Neutrophil (primary cell): ENCODE measurements at regions not wholly inside any gene's neighbourhood (a gene's known extent, or its start where the extent isn't known, plus 50 kb on each side); places are given as distances from the start of the nearest gene placed in this dataset.

ENCODE experiments used
- H3K27ac ChIP-seq: fragments of 200-600 bp; sonication (generic); 2 replicates; pipeline ENCODE4 v1.5.1; 2016; ENCODE audit warnings: mild to moderate bottlenecking, moderate library complexity
- H3K27me3 ChIP-seq: fragments of 200-600 bp; sonication (generic); 2 replicates; pipeline ENCODE4 v1.6.0; 2016; ENCODE audit warnings: mild to moderate bottlenecking
- H3K36me3 ChIP-seq: fragments of 200-600 bp; sonication (generic); 2 replicates; pipeline ENCODE4 v1.5.1; 2017
- H3K4me1 ChIP-seq, 2 experiments: fragments of 200-600 bp in 1 of 2; sonication (generic) in 1 of 2; 1 replicate in 1 of 2; 2 replicates in 1 of 2; pipeline versions ENCODE4 v1.5.1 to v1.6.1; 2013 to 2016; ENCODE audit warnings: low read depth in 1 of 2, low read length in 1 of 2, mild to moderate bottlenecking in 1 of 2, moderate library complexity in 1 of 2; ENCODE audit not compliant: control insufficient read depth in 1 of 2, insufficient read depth in 1 of 2
- H3K4me3 ChIP-seq, 2 experiments: fragments of 200-600 bp in 1 of 2; sonication (generic) in 1 of 2; 1 replicate in 1 of 2; 2 replicates in 1 of 2; pipeline ENCODE4 v1.5.1; 2013 to 2016; ENCODE audit warnings: low read depth in 1 of 2, low read length in 1 of 2, mild to moderate bottlenecking in 1 of 2, moderate library complexity in 1 of 2
- H3K9me3 ChIP-seq: fragments of 200-600 bp; sonication (generic); 2 replicates; pipeline ENCODE4 v1.5.1; 2016
- TF ChIP-seq, protein P1 (sequence below): fragments of 200-600 bp; sonication (generic); IDR thresholded peaks from 2 replicates; pipeline ENCODE4 v1.5.1; 2016; ENCODE audit warnings: antibody characterized with exemption

DNA sequence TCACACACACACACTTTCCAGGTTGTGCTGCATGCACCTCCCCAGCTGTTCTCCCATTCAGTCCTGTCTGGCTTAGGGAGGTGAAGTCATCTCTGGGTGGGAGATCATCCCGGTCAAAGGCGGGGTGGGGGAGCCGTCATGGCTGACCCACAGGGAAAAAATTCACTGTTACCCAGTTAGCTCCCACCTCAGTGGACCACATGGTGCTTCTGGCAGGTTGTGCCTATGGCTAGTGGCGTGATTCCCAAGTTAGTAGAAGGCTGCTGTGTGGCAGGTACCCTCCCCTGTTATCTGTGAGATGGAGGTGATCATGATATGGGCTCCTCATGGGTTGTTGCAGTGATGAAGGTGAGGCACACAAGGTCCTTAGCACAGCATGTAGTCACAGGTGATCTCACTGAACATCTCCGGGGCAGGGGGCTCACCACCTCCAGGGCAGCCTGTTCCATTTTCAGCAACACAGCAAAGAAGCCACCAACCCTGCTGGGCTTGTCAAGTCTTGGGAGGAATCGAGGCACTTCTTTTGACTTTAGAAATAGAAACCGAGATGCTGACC, 154.9 kb upstream of the CCND2 start:
- no peak overlapping the region for H3K27ac ChIP-seq
- no peaks in the 10 kb centered on the region for H3K9me3 ChIP-seq
- H3K36me3 ChIP-seq: no peaks in the 10 kb centered on the region
- no peak overlapping the region for H3K4me3 ChIP-seq
- TF ChIP-seq, protein P1, sequence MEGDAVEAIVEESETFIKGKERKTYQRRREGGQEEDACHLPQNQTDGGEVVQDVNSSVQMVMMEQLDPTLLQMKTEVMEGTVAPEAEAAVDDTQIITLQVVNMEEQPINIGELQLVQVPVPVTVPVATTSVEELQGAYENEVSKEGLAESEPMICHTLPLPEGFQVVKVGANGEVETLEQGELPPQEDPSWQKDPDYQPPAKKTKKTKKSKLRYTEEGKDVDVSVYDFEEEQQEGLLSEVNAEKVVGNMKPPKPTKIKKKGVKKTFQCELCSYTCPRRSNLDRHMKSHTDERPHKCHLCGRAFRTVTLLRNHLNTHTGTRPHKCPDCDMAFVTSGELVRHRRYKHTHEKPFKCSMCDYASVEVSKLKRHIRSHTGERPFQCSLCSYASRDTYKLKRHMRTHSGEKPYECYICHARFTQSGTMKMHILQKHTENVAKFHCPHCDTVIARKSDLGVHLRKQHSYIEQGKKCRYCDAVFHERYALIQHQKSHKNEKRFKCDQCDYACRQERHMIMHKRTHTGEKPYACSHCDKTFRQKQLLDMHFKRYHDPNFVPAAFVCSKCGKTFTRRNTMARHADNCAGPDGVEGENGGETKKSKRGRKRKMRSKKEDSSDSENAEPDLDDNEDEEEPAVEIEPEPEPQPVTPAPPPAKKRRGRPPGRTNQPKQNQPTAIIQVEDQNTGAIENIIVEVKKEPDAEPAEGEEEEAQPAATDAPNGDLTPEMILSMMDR: no peak
- H3K27me3 ChIP-seq: peaks cover 33% of the 10 kb centered on the region
- H3K4me1 ChIP-seq: peaks cover 35 to 36% of the 10 kb centered on the region in 2 experiments

DNA sequence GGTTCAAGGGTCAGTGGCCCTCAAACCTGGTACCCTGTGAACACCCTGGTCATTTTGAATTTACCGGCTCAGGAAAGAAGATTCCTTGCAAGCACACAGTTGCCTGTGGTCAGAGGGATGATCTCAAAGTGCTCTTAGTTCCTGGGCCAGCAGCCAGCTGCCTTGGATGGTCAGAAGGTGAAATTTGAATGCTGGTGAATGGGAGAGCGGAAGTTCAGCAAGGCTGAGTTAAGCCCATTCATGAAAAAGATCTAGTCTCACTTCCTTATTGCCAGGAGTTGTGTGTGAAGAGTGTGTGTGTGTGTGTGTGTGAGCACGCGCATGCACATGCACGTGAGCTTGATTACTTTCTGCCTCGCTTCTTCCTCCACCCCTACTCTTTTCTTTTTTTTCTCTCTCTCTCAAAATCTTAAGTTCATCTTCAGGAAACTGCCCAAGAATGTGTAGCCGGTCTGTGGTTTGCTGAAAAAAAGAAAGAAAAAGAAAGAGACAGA, 155.5 kb upstream of the CCND2 start:
- peaks cover 35 to 36% of the 10 kb centered on the region in 2 experiments for H3K4me1 ChIP-seq
- peak overlapping the region; percentile 38 for H3K27ac ChIP-seq
- TF ChIP-seq, protein P1: no peak
- no peak overlapping the region for H3K4me3 ChIP-seq
- H3K9me3 ChIP-seq: no peaks in the 10 kb centered on the region
- peaks cover 33% of the 10 kb centered on the region for H3K27me3 ChIP-seq
- H3K36me3 ChIP-seq: no peaks in the 10 kb centered on the region

DNA sequence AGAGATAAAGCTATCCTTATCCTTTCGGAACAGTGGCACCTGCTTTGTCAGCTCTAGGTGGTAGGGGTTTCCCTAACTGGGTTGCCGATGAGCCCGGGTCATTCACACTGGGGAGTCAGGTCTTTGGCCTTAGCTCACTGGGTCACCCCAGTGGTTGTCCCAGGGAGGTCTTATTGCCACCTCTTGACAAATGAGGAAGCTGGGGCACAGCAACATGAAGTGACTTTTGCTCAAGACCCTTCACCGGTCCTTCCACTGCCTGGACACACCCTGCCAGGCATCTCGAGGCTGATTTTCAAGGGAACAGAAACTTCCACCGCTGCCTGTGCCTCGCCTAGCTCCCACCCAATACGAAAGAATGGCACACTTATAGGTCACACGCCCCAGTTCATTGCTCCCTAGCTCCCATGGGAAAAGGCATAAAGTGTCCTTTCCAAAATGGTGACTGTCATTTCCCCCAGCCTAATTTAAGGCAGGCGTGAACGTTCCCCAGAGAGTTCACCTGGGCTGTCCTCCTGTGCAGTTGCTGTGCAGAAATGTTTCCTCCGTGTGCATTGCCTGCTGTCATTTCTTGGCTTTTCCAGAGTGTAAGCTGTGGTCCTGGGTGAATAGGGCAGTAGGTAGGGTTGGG, 156.1 kb upstream of the CCND2 start:
- no peaks in the 10 kb centered on the region for H3K9me3 ChIP-seq
- peak overlapping the region; percentile 38 for H3K27ac ChIP-seq
- H3K4me1 ChIP-seq: peaks cover 35 to 38% of the 10 kb centered on the region in 2 experiments
- no peaks in the 10 kb centered on the region for H3K36me3 ChIP-seq
- H3K4me3 ChIP-seq: no peak overlapping the region
- peaks cover 33% of the 10 kb centered on the region for H3K27me3 ChIP-seq
- TF ChIP-seq, protein P1: no peak

DNA sequence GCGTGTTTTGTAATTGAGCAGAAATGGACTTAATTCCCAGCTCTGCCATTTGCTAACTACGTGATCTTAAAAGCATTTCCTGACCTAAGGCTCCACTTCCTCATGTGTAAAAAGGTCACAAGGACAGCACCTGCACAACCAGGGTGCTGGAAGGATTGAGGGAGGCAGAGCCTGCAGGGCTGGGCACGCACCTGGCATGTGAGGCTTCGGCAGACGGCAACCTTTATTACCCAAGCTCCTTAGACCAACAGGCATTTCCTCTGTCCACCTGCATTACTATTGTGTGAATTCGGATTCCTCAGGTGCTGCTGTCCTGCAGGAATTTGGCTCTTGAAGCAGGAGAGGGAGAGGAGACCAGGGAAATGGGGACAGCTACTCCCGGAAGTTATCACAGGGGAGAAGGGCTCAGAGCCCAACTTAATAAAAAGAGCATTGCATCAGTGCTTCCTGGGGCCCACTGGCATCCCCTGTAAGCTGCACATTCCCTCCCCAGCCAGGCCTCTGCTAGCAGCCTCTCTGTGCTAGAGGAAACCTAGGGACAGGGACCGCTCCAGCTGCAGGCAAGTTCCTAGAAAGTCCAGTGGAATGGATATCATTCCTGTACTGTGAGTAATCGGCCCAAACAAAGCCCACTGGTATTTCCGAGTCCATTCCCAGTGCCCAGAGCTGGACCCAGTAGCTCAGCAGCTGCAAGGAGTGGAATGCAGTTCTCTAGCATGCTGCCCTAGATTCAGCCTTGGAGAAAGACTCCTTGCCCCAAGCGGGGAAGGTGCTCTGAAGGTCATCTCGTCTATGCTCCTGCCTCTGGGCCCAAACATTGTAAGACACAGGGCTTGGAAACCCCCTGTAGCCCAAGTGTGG, 157.1 kb upstream of the CCND2 start:
- Histone ChIP-seq H3K27me3 (peaks cover 28% of the 10 kb centered on the region), H3K4me1 (peaks cover 43 to 47% of the 10 kb centered on the region in 2 experiments), H3K4me3 (no peak overlapping the region), H3K27ac (no peak overlapping the region), H3K36me3 (no peaks in the 10 kb centered on the region), H3K9me3 (no peaks in the 10 kb centered on the region)
- TF ChIP-seq, protein P1: no peak

DNA sequence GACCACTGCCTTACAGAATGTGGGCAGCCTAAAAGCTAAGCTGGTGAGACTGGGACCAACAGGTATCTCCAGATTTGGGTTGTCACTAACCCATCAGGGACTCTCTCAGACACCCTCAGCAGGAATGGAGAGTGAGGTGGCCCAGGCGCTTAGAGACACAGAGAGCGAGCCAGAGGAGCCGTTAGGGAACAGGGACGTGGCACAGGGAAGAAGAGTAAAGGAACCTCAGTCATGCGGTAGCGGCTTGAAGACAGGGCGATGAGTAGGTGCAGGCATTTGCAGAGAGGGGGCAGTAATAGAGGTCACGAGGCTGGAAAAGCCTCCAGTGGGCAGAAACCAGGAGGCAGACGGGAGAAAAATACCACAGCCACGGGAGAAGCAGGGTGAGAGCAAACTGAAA, 158.0 kb upstream of the CCND2 start:
- Histone ChIP-seq H3K4me1 (peaks cover 46 to 52% of the 10 kb centered on the region in 2 experiments), H3K36me3 (no peaks in the 10 kb centered on the region), H3K27ac (no peak overlapping the region), H3K4me3 (no peak overlapping the region), H3K9me3 (no peaks in the 10 kb centered on the region), H3K27me3 (peaks cover 19% of the 10 kb centered on the region)
- TF ChIP-seq, protein P1: no peak
